Breast epithelium (tissue), 4 donors: ENCODE measurements at regions not wholly inside any gene's neighbourhood (a gene's known extent, or its start where the extent isn't known, plus 50 kb on each side); places are given as distances from the start of the nearest gene placed in this dataset.

Experiments used
- DNase-seq, 2 donors: peaks; one replicate each; pipeline ENCODE4 v3.0.0-alpha.2; 2019; ENCODE audit warnings: low spot score in 2 of 2
- H3K27ac ChIP-seq, 2 donors: fragments of 200-600 bp; sonication (generic) in 1 of 2; one replicate each; pipeline ENCODE4 v1.5.1; 2016 to 2019; ENCODE audit warnings: mild to moderate bottlenecking in 1 of 2
- H3K27me3 ChIP-seq, 2 donors: fragments of 200-600 bp; sonication (generic) in 1 of 2; one replicate each; pipeline versions ENCODE4 v1.5.1 to v1.6.0; 2017 to 2019; ENCODE audit warnings: control low read depth in 1 of 2, mild to moderate bottlenecking in 1 of 2
- H3K36me3 ChIP-seq: fragments of 200-600 bp; one replicate; pipeline ENCODE4 v1.5.1; 2019
- H3K4me1 ChIP-seq, 2 donors: fragments of 200-600 bp; sonication (generic); one replicate each; pipeline ENCODE4 v1.5.1; 2016 to 2019; ENCODE audit warnings: control low read depth in 1 of 2
- H3K4me3 ChIP-seq, 3 donors: fragments of 200-600 bp; sonication (generic); 1 replicate in 2 of 3; 2 replicates in 1 of 3; pipeline ENCODE4 v1.5.1; 2016 to 2019; ENCODE audit warnings: mild to moderate bottlenecking in 3 of 3, moderate library complexity in 2 of 3
- H3K9me3 ChIP-seq, 2 donors: fragments of 200-600 bp; sonication (generic) in 1 of 2; one replicate each; pipeline ENCODE4 v1.5.1; 2016 to 2019; ENCODE audit warnings: control low read depth in 1 of 2
- CTCF ChIP-seq, 3 donors: fragments of 450-650 bp; IDR thresholded peaks; one replicate each; pipeline ENCODE4 v1.5.1; 2016 to 2017; ENCODE audit warnings: antibody characterized with exemption in 3 of 3, mild to moderate bottlenecking in 3 of 3, moderate library complexity in 3 of 3
- POLR2A ChIP-seq: fragments of 450-650 bp; IDR thresholded peaks from one replicate; pipeline ENCODE4 v1.6.1; 2016; ENCODE audit warnings: antibody characterized with exemption, mild to moderate bottlenecking, moderate library complexity
- POLR2AphosphoS5 ChIP-seq, 3 donors: sonication (generic); formaldehyde crosslinking; IDR thresholded peaks; one replicate each; pipeline ENCODE4 v1.6.1; 2017; ENCODE audit warnings: antibody characterized with exemption in 3 of 3
- intact Hi-C: fragments of 100-400 bp; cut with DNase I; formaldehyde crosslinking; loops from one replicate; pipeline ENCODE4 v1.15.1; 2023; ENCODE audit warnings: low total_unique reads

- no peaks in the 10 kb centered on the region for H3K27me3 ChIP-seq
- H3K4me1 ChIP-seq, result no peaks in the 10 kb centered on the region
- intact Hi-C loops, result no loop called here
- no peak overlapping the region for H3K4me3 ChIP-seq
- no peak for DNase-seq
- TF ChIP-seq POLR2A, result no peak
- TF ChIP-seq POLR2AphosphoS5 (IDR thresholded peaks at IDR 0.05), result no peak
- no peak for TF ChIP-seq CTCF (IDR thresholded peaks at IDR 0.05)
- H3K36me3 ChIP-seq, result no peaks in the 10 kb centered on the region
- no peak overlapping the region for H3K27ac ChIP-seq
- no peaks in the 10 kb centered on the region for H3K9me3 ChIP-seq
These were observed 644.1 kb upstream of the PITX2 start for GRCh38 chr4:111266937-111267336.

GRCh38 chr4:111267786-111268185 is 644.9 kb upstream of the PITX2 start:
- Histone ChIP-seq H3K27ac (no peak overlapping the region), H3K27me3 (no peaks in the 10 kb centered on the region), H3K36me3 (no peaks in the 10 kb centered on the region), H3K4me3 (no peak overlapping the region), H3K4me1 (no peaks in the 10 kb centered on the region), H3K9me3 (no peaks in the 10 kb centered on the region)
- DNase-seq, result no peak
- TF ChIP-seq POLR2A (no peak), POLR2AphosphoS5 (IDR thresholded peaks at IDR 0.05) (no peak), CTCF (IDR thresholded peaks at IDR 0.05) (no peak)
- intact Hi-C loops, result no loop called here

- intact Hi-C loops, result no loop called here
- no peak overlapping the region for H3K27ac ChIP-seq
- H3K9me3 ChIP-seq, result no peaks in the 10 kb centered on the region
- no peaks in the 10 kb centered on the region for H3K27me3 ChIP-seq
- TF ChIP-seq POLR2A, result no peak
- no peak for TF ChIP-seq POLR2AphosphoS5 (IDR thresholded peaks at IDR 0.05)
- TF ChIP-seq CTCF (IDR thresholded peaks at IDR 0.05), result no peak
- no peaks in the 10 kb centered on the region for H3K4me1 ChIP-seq
- no peaks in the 10 kb centered on the region for H3K36me3 ChIP-seq
- DNase-seq, result no peak
- H3K4me3 ChIP-seq, result no peak overlapping the region
These were observed 646.0 kb upstream of the PITX2 start for GRCh38 chr4:111268769-111269414.

GRCh38 chr4:111269439-111269838 is 646.6 kb upstream of the PITX2 start:
- H3K4me3 ChIP-seq, result no peak overlapping the region

GRCh38 chr4:111274060-111274459 is 651.2 kb upstream of the PITX2 start:
- H3K4me3 ChIP-seq, result no peak overlapping the region
- H3K4me1 ChIP-seq, result no peaks in the 10 kb centered on the region
- no peaks in the 10 kb centered on the region for H3K36me3 ChIP-seq
- no peaks in the 10 kb centered on the region for H3K9me3 ChIP-seq
- no peak for DNase-seq
- no peak for TF ChIP-seq CTCF (IDR thresholded peaks at IDR 0.05)
- TF ChIP-seq POLR2A, result no peak
- TF ChIP-seq POLR2AphosphoS5 (IDR thresholded peaks at IDR 0.05), result no peak
- H3K27ac ChIP-seq, result no peak overlapping the region
- H3K27me3 ChIP-seq, result no peaks in the 10 kb centered on the region
- intact Hi-C loops, result no loop called here

More at GRCh38 chr4:111269439-111269838, 646.6 kb upstream of the PITX2 start:
- Histone ChIP-seq H3K9me3 (no peaks in the 10 kb centered on the region), H3K27ac (no peak overlapping the region), H3K36me3 (no peaks in the 10 kb centered on the region), H3K4me1 (no peaks in the 10 kb centered on the region), H3K27me3 (no peaks in the 10 kb centered on the region)
- TF ChIP-seq POLR2A, result no peak
- no peak for TF ChIP-seq POLR2AphosphoS5 (IDR thresholded peaks at IDR 0.05)
- DNase-seq, result no peak
- intact Hi-C loops, result no loop called here

- Histone ChIP-seq H3K36me3 (no peaks in the 10 kb centered on the region), H3K4me1 (no peaks in the 10 kb centered on the region), H3K9me3 (no peaks in the 10 kb centered on the region), H3K4me3 (no peak overlapping the region), H3K27ac (no peak overlapping the region), H3K27me3 (no peaks in the 10 kb centered on the region)
- no peak for DNase-seq
- TF ChIP-seq POLR2AphosphoS5 (IDR thresholded peaks at IDR 0.05) (no peak), POLR2A (no peak), CTCF (IDR thresholded peaks at IDR 0.05) (no peak)
- intact Hi-C loops, result no loop called here
These were observed 651.6 kb upstream of the PITX2 start for GRCh38 chr4:111274486-111274885.
